NCI-H1105 treated with DMSO at 0.1 percent for 48 hours (cell line): ENCODE measurements at regions not wholly inside any gene's neighbourhood (a gene's known extent, or its start where the extent isn't known, plus 50 kb on each side); places are given as distances from the start of the nearest gene placed in this dataset.
A peak's percentile ranks its signal among the peaks of the same experiment; 100 is the strongest.
"Not testable (repeated sequence)": the region's sequence is repeated elsewhere in the genome, so short reads cannot be mapped to it uniquely, and the experiment has no call there.

Source experiments
- DNase-seq: peaks from one replicate; lab custom pipeline; 2025; lab: John Stamatoyannopoulos, UW

GRCh38 chr3:18189282-18190050 lies 235.7 kb downstream of the SATB1 start:
- peak; percentile 71 for DNase-seq

GRCh38 chr3:18188491-18188890 lies 236.6 kb downstream of the SATB1 start:
- DNase-seq = no peak

- DNase-seq = no peak
Observed at GRCh38 chr3:18185624-18186023, 239.5 kb downstream of the SATB1 start.

- DNase-seq = not testable (repeated sequence)
Observed at GRCh38 chr3:18182923-18183322, 242.2 kb downstream of the SATB1 start.

- DNase-seq = no peak
Observed at GRCh38 chr3:18179521-18179920, 245.6 kb downstream of the SATB1 start.

GRCh38 chr3:18177271-18177670 lies 247.9 kb downstream of the SATB1 start:
- no peak for DNase-seq

GRCh38 chr3:18173891-18174290 lies 251.2 kb downstream of the SATB1 start:
- DNase-seq = not testable (repeated sequence)

GRCh38 chr3:18159681-18160080 lies 265.5 kb downstream of the SATB1 start:
- no peak for DNase-seq

- DNase-seq = no peak
Observed at GRCh38 chr3:18153571-18154173, 271.5 kb downstream of the SATB1 start.

GRCh38 chr3:18151199-18151598 lies 273.9 kb downstream of the SATB1 start:
- no peak for DNase-seq

GRCh38 chr3:18149935-18150334 lies 275.2 kb downstream of the SATB1 start:
- DNase-seq = no peak

GRCh38 chr3:18149386-18149785 lies 275.8 kb downstream of the SATB1 start:
- no peak for DNase-seq

GRCh38 chr3:18144571-18144970 lies 280.6 kb downstream of the SATB1 start:
- no peak for DNase-seq

- DNase-seq = no peak
Observed at GRCh38 chr3:18143258-18143780, 281.8 kb downstream of the SATB1 start.

- no peak for DNase-seq
Observed at GRCh38 chr3:18137958-18138357, 287.2 kb downstream of the SATB1 start.

GRCh38 chr3:18135060-18135814 lies 289.9 kb downstream of the SATB1 start:
- DNase-seq = no peak

- no peak for DNase-seq
Observed at GRCh38 chr3:18134386-18135059, 290.6 kb downstream of the SATB1 start.

- no peak for DNase-seq
Observed at GRCh38 chr3:18132991-18133390, 292.1 kb downstream of the SATB1 start.

GRCh38 chr3:18127859-18128681 lies 297.1 kb downstream of the SATB1 start:
- peak; percentile 62 for DNase-seq

- no peak for DNase-seq
Observed at GRCh38 chr3:18127174-18127858, 297.8 kb downstream of the SATB1 start.

- DNase-seq = no peak
Observed at GRCh38 chr3:18126772-18127171, 298.4 kb downstream of the SATB1 start.
